ENCODE measurements at regions not wholly inside any gene's neighbourhood (a gene's known extent, or its start where the extent isn't known, plus 50 kb on each side); places are given as distances from the start of the nearest gene placed in this dataset.
"Not testable (repeated sequence)": the region's sequence is repeated elsewhere in the genome, so short reads cannot be mapped to it uniquely, and the experiment has no call there.

DNA sequence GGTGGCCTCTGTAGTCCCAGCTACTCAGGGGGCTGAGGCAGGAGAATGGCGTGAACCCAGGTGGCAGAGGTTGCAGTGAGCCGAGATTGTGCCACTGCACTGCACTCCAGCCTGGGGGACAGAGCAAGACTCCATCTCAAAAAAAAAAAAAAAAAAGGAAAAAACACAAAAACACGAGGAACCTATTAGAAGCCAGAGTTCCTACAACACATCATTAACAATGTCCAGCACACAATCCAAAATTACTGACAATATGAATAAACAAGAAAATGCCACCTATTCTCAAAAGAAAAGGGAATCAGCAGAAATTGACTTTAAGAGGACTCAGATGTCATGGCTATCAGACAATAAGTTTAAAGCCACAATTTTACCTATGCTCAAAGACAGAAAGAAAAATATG is 57.3 kb upstream of the HS3ST3A1 start:
- H3K27me3 Mint-ChIP-seq: peaks cover 7 to 23% (median 16%) of the 10 kb centered on the region in 5 donors
- CTCF ChIA-PET: not testable (repeated sequence)

DNA sequence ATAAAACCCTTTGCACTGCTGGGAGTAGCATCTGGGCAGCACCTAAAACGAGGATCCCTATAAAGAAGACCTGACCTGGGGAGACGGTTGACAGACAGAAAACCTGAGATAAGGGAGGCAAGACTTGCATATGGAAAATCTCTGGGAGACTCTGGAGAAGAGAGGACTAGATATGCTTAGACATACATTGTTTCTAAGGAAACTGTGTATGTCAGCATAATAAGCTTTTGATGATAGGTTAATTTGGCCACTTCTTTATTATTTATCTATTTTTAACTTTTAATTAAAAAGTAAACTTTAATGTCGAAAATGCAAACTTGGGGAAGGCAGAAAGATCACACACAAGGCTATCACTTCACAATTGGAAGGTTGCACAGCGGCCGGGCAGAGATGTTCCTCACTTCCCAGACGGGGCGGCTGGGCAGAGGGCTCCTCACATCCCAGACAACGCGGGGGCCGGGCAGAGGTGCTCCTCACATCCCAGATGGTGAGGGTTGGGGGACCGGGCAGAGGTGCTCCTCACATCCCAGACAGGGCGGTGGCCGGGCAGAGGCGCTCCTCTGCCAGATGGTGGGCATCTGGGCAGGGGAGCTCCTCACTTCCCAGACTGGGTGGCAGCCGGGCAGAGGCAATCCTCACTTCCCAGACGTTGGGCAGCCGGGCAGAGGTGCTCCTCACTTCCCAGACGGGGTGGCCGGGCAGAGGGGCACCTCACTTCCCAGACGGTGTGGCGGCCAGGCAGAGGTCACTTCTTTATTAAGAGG is 64.3 kb upstream of the HS3ST3A1 start:
- Mint-ChIP-seq H3K4me1 (no peaks in the 10 kb centered on the region), H3K9me3 (peaks cover 7 to 44% (median 23%) of the 10 kb centered on the region in 11 donors), H3K27ac (no peak overlapping the region), H3K27me3 (peaks cover 0 to 26% (median 16%) of the 10 kb centered on the region in 5 donors), H3K4me3 (no peak overlapping the region), H3K36me3 (peaks cover 0 to 16% (median 0%) of the 10 kb centered on the region in 5 donors)
- POLR2A ChIA-PET: no interaction called here
- CTCF ChIA-PET: no interaction called here
- no peaks in the 10 kb centered on the region for H3K27me3 ChIP-seq (ENCODE audit: control insufficient read depth in 2 of 2, insufficient read depth in 2 of 2, low read length in 2 of 2)
- H3K9me3 ChIP-seq (ENCODE audit: control insufficient read depth in 2 of 3, low read length in 3 of 3): peaks cover 0 to 10% (median 0%) of the 10 kb centered on the region in 3 experiments
- no peaks in the 10 kb centered on the region for H3K36me3 ChIP-seq (ENCODE audit: control insufficient read depth in 2 of 3, insufficient read depth in 3 of 3, low read length in 3 of 3)
- no peak for ATAC-seq
- DNase-seq: no peak
- H3K27ac ChIP-seq (ENCODE audit: low read depth, low read length): no peak overlapping the region
- intact Hi-C loops (cut with micrococcal nuclease): no loop called here
- no peak overlapping the region for H3K4me3 ChIP-seq (ENCODE audit: low read length)
- H3K4me1 ChIP-seq (ENCODE audit: control insufficient read depth in 2 of 2, insufficient read depth in 2 of 2, low read length in 2 of 2): no peaks in the 10 kb centered on the region

More for the DNA sequence above, 57.3 kb upstream of the HS3ST3A1 start:
- H3K4me3 ChIP-seq (ENCODE audit: low read length); DNase-seq; intact Hi-C loops (cut with micrococcal nuclease); H3K27me3 ChIP-seq (ENCODE audit: control insufficient read depth in 2 of 2, insufficient read depth in 2 of 2, low read length in 2 of 2); H3K4me1 Mint-ChIP-seq; H3K27ac ChIP-seq (ENCODE audit: low read depth, low read length); H3K4me1 ChIP-seq (ENCODE audit: control insufficient read depth in 2 of 2, insufficient read depth in 2 of 2, low read length in 2 of 2); H3K9me3 ChIP-seq (ENCODE audit: control insufficient read depth in 2 of 3, low read length in 3 of 3); ATAC-seq; H3K4me3 Mint-ChIP-seq; H3K36me3 ChIP-seq (ENCODE audit: control insufficient read depth in 2 of 3, insufficient read depth in 3 of 3, low read length in 3 of 3); H3K27ac Mint-ChIP-seq; POLR2A ChIA-PET; H3K36me3 Mint-ChIP-seq: not testable (repeated sequence)
- peaks cover 0 to 18% (median 0%) of the 10 kb centered on the region in 11 donors for H3K9me3 Mint-ChIP-seq

DNA sequence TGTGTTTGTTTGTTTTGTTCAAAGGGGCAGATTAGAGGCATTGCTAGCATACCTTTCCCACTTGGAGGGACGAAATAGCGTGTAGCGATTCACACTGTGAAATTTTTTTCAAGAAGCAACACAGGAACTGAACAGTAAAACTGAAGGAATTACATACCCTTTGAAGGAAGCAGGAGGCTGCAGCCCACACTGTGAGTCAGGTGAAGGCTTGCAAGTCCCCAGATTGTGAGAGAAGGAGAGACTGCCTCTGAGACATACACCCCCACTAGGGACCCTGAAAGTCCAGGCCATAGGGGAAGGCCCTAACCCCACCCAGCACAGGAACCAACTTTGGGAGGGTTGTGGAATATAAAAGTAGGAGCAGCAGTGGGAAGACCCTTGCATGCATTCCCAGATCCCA is 69.6 kb upstream of the HS3ST3A1 start:
- CTCF ChIA-PET: no interaction called here
- no peak overlapping the region for H3K27ac Mint-ChIP-seq
- peaks cover 0 to 16% (median 2%) of the 10 kb centered on the region in 5 donors for H3K36me3 Mint-ChIP-seq
- Histone ChIP-seq H3K27ac (ENCODE audit: low read depth, low read length) (no peak overlapping the region), H3K36me3 (ENCODE audit: control insufficient read depth in 2 of 3, insufficient read depth in 3 of 3, low read length in 3 of 3) (no peaks in the 10 kb centered on the region), H3K27me3 (ENCODE audit: control insufficient read depth in 2 of 2, insufficient read depth in 2 of 2, low read length in 2 of 2) (no peaks in the 10 kb centered on the region), H3K4me1 (ENCODE audit: control insufficient read depth in 2 of 2, insufficient read depth in 2 of 2, low read length in 2 of 2) (no peaks in the 10 kb centered on the region), H3K9me3 (ENCODE audit: control insufficient read depth in 2 of 3, low read length in 3 of 3) (peaks cover 0 to 10% (median 0%) of the 10 kb centered on the region in 3 experiments), H3K4me3 (ENCODE audit: low read length) (no peak overlapping the region)
- ATAC-seq (no peak), DNase-seq (no peak)
- H3K4me1 Mint-ChIP-seq: no peaks in the 10 kb centered on the region
- peaks cover 7 to 33% (median 23%) of the 10 kb centered on the region in 5 donors for H3K27me3 Mint-ChIP-seq
- no peak overlapping the region for H3K4me3 Mint-ChIP-seq
- POLR2A ChIA-PET: no interaction called here
- intact Hi-C loops (cut with micrococcal nuclease): no loop called here
- peaks cover 7 to 49% (median 24%) of the 10 kb centered on the region in 11 donors for H3K9me3 Mint-ChIP-seq

DNA sequence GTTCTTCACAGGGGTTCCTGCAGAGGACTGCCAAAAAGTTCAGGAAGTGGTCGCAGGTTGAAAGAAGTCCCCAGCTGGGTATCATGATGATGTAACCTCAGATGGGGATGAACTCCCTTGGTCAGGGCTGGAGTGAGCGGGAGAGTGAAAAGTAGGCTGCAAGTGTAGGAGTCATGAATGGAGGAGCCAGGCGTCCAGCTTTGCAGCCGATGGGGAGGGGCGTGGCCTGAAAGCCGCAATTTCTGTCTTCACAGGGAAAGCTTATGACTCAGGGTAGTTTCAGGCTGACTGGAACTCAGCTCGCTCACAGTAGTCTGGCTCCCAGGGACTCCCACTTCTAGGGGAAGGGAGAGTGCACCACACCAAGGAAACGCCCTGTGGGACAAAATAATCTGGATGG is 70.0 kb upstream of the HS3ST3A1 start:
- peaks cover 7 to 33% (median 23%) of the 10 kb centered on the region in 5 donors for H3K27me3 Mint-ChIP-seq
- Histone ChIP-seq H3K9me3 (ENCODE audit: control insufficient read depth in 2 of 3, low read length in 3 of 3) (peaks cover 0 to 10% (median 0%) of the 10 kb centered on the region in 3 experiments), H3K4me3 (ENCODE audit: low read length) (no peak overlapping the region), H3K27ac (ENCODE audit: low read depth, low read length) (no peak overlapping the region), H3K27me3 (ENCODE audit: control insufficient read depth in 2 of 2, insufficient read depth in 2 of 2, low read length in 2 of 2) (no peaks in the 10 kb centered on the region), H3K4me1 (ENCODE audit: control insufficient read depth in 2 of 2, insufficient read depth in 2 of 2, low read length in 2 of 2) (no peaks in the 10 kb centered on the region), H3K36me3 (ENCODE audit: control insufficient read depth in 2 of 3, insufficient read depth in 3 of 3, low read length in 3 of 3) (no peaks in the 10 kb centered on the region)
- H3K4me3 Mint-ChIP-seq: no peak overlapping the region
- ChIA-PET POLR2A (no interaction called here), CTCF (no interaction called here)
- peaks cover 7 to 49% (median 24%) of the 10 kb centered on the region in 11 donors for H3K9me3 Mint-ChIP-seq
- ATAC-seq (no peak), DNase-seq (no peak)
- intact Hi-C loops (cut with micrococcal nuclease): no loop called here
- H3K4me1 Mint-ChIP-seq: no peaks in the 10 kb centered on the region
- H3K27ac Mint-ChIP-seq: no peak overlapping the region
- H3K36me3 Mint-ChIP-seq: peaks cover 0 to 16% (median 2%) of the 10 kb centered on the region in 5 donors

DNA sequence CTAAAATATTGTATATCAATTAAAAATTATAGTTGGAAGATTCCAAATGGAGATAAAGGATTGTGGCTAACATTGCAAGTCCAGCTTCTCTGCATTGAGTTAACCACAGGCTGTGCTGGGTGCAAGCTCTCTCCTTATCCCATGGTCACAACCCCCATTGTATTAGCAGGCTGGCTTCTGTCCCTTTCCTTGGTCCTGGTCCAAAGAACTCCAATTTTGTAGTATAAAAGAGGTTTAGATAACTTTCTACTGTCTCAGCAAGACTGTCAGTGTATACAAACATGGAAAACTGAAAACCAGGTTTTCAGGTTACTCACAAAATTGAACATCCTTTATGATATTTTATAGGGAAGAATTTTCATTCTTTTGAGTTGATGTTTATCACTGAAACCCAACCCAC is 76.6 kb upstream of the HS3ST3A1 start:
- Mint-ChIP-seq H3K27me3 (peaks cover 5 to 27% (median 13%) of the 10 kb centered on the region in 5 donors), H3K27ac (no peak overlapping the region), H3K4me3 (no peak overlapping the region), H3K9me3 (peaks cover 0 to 7% (median 0%) of the 10 kb centered on the region in 11 donors), H3K4me1 (no peaks in the 10 kb centered on the region), H3K36me3 (peaks cover 0 to 2% (median 0%) of the 10 kb centered on the region in 5 donors)
- DNase-seq: no peak
- H3K4me1 ChIP-seq (ENCODE audit: control insufficient read depth in 2 of 2, insufficient read depth in 2 of 2, low read length in 2 of 2): no peaks in the 10 kb centered on the region
- no peak for ATAC-seq
- no peak overlapping the region for H3K27ac ChIP-seq (ENCODE audit: low read depth, low read length)
- CTCF ChIA-PET: no interaction called here
- no peak overlapping the region for H3K4me3 ChIP-seq (ENCODE audit: low read length)
- H3K36me3 ChIP-seq (ENCODE audit: control insufficient read depth in 2 of 3, insufficient read depth in 3 of 3, low read length in 3 of 3): no peaks in the 10 kb centered on the region
- POLR2A ChIA-PET: no interaction called here
- H3K27me3 ChIP-seq (ENCODE audit: control insufficient read depth in 2 of 2, insufficient read depth in 2 of 2, low read length in 2 of 2): no peaks in the 10 kb centered on the region
- intact Hi-C loops (cut with micrococcal nuclease): no loop called here
- no peaks in the 10 kb centered on the region for H3K9me3 ChIP-seq (ENCODE audit: control insufficient read depth in 2 of 3, low read length in 3 of 3)

DNA sequence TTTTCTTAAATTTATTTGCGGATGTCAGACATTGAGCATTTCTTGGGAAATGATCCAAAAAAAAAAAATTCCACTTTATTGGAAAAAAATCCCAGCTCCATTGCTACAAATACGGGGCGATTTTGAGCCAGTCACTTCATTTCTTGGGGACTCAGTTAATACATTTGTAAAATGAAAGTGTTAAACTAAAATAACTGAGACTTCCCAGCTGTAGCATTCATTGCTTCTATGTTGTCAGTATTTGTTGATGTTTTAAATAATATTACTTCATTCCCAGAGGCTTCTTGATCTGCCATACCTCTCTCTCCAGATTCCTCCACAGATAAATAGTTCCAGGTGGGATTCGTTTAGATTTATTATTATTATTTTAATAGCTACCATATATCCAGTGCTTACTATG is 77.1 kb upstream of the HS3ST3A1 start:
- ChIA-PET CTCF (no interaction called here), POLR2A (no interaction called here)
- no peak for ATAC-seq
- DNase-seq: no peak
- peaks cover 0 to 2% (median 0%) of the 10 kb centered on the region in 5 donors for H3K36me3 Mint-ChIP-seq
- peaks cover 0 to 2% (median 0%) of the 10 kb centered on the region in 7 donors for H3K4me1 Mint-ChIP-seq
- H3K27me3 Mint-ChIP-seq: peaks cover 4 to 28% (median 16%) of the 10 kb centered on the region in 5 donors
- Histone ChIP-seq H3K36me3 (ENCODE audit: control insufficient read depth in 2 of 3, insufficient read depth in 3 of 3, low read length in 3 of 3) (no peaks in the 10 kb centered on the region), H3K4me1 (ENCODE audit: control insufficient read depth in 2 of 2, insufficient read depth in 2 of 2, low read length in 2 of 2) (no peaks in the 10 kb centered on the region), H3K27ac (ENCODE audit: low read depth, low read length) (no peak overlapping the region), H3K27me3 (ENCODE audit: control insufficient read depth in 2 of 2, insufficient read depth in 2 of 2, low read length in 2 of 2) (no peaks in the 10 kb centered on the region), H3K4me3 (ENCODE audit: low read length) (no peak overlapping the region), H3K9me3 (ENCODE audit: control insufficient read depth in 2 of 3, low read length in 3 of 3) (no peaks in the 10 kb centered on the region)
- intact Hi-C loops (cut with micrococcal nuclease): no loop called here
- no peak overlapping the region for H3K27ac Mint-ChIP-seq
- no peak overlapping the region for H3K4me3 Mint-ChIP-seq
- peaks cover 0 to 5% (median 0%) of the 10 kb centered on the region in 11 donors for H3K9me3 Mint-ChIP-seq

DNA sequence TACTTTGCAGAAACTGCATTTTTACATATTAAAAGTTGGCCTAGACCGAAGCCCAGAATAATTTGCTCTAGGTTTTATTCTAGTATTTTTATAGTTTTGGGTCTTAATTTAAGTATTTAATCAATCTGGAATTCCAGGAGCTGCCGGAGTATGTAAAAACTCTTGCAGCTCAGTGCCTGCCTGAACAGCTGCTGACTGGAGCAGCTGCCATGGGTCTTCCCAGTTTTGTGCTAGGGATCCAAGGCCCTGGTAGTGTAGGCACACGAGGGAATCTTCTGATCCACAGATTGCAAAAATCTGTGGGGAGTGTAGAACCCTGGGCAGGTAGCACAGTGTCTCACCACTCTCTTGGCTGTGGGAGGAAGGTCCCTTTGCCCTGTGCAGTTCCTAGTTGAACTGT is 87.0 kb upstream of the HS3ST3A1 start:
- no peaks in the 10 kb centered on the region for H3K27me3 ChIP-seq (ENCODE audit: control insufficient read depth in 2 of 2, insufficient read depth in 2 of 2, low read length in 2 of 2)
- H3K9me3 Mint-ChIP-seq: peaks cover 0 to 16% (median 5%) of the 10 kb centered on the region in 11 donors
- ATAC-seq: no peak

More for the DNA sequence above, 87.0 kb upstream of the HS3ST3A1 start:
- Mint-ChIP-seq H3K36me3 (peaks cover 0 to 3% (median 0%) of the 10 kb centered on the region in 5 donors), H3K27ac (no peak overlapping the region), H3K27me3 (peaks cover 10 to 23% (median 17%) of the 10 kb centered on the region in 5 donors), H3K4me3 (no peak overlapping the region), H3K4me1 (peaks cover 0 to under 1% (median 0%) of the 10 kb centered on the region in 7 donors)
- intact Hi-C loops (cut with micrococcal nuclease): no loop called here
- H3K9me3 ChIP-seq (ENCODE audit: control insufficient read depth in 2 of 3, low read length in 3 of 3): no peaks in the 10 kb centered on the region
- no peaks in the 10 kb centered on the region for H3K36me3 ChIP-seq (ENCODE audit: control insufficient read depth in 2 of 3, insufficient read depth in 3 of 3, low read length in 3 of 3)
- ChIA-PET CTCF (no interaction called here), POLR2A (no interaction called here)
- no peak for DNase-seq
- no peaks in the 10 kb centered on the region for H3K4me1 ChIP-seq (ENCODE audit: control insufficient read depth in 2 of 2, insufficient read depth in 2 of 2, low read length in 2 of 2)
- H3K27ac ChIP-seq (ENCODE audit: low read depth, low read length): no peak overlapping the region
- no peak overlapping the region for H3K4me3 ChIP-seq (ENCODE audit: low read length)

Measured in naive thymus-derived CD4-positive, alpha-beta T cell (primary cell).